D721Med (cell line): ENCODE measurements at regions not wholly inside any gene's neighbourhood (a gene's known extent, or its start where the extent isn't known, plus 50 kb on each side); places are given as distances from the start of the nearest gene placed in this dataset.

Experiments used
- DNase-seq: peaks from one replicate; pipeline ENCODE4 v3.0.0; 2011; ENCODE audit warnings: low spot score; ENCODE audit not compliant: insufficient read length
- FAIRE-seq: peaks from 2 replicates; lab custom pipeline; 2011; peaks lifted over from hg19 to GRCh38; lab: Jason Lieb, UNC
- TF ChIP-seq, protein P1 (sequence below): IDR thresholded peaks from 2 replicates; pipeline ENCODE4 v1.5.1; 2012; ENCODE audit warnings: mild to moderate bottlenecking, control low read depth; ENCODE audit not compliant: insufficient read depth; ENCODE audit errors: missing control alignments

DNA sequence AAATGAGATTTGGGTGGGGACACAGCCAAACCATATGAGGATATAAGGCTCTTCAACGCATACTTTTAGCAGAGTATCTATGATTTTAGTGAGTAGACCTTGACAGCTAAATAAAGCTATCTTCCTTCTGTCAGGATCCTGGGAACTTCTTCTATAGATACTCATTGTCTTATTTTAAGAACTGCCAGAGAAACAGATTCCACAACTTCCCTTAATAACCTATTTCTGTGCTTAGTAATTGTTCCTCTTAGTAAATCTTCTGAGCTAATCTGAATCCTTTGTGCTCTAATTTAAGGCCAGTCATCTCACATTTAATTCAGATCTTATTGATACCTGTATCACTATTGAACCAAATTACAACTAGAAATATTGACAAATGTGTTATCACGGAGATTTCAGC, 64.0 kb upstream of the CEP85L start:
- DNase-seq (no peak), FAIRE-seq (no peak)
- TF ChIP-seq, protein P1, sequence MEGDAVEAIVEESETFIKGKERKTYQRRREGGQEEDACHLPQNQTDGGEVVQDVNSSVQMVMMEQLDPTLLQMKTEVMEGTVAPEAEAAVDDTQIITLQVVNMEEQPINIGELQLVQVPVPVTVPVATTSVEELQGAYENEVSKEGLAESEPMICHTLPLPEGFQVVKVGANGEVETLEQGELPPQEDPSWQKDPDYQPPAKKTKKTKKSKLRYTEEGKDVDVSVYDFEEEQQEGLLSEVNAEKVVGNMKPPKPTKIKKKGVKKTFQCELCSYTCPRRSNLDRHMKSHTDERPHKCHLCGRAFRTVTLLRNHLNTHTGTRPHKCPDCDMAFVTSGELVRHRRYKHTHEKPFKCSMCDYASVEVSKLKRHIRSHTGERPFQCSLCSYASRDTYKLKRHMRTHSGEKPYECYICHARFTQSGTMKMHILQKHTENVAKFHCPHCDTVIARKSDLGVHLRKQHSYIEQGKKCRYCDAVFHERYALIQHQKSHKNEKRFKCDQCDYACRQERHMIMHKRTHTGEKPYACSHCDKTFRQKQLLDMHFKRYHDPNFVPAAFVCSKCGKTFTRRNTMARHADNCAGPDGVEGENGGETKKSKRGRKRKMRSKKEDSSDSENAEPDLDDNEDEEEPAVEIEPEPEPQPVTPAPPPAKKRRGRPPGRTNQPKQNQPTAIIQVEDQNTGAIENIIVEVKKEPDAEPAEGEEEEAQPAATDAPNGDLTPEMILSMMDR: no peak

GRCh38 chr6:118714756-118715155, 63.4 kb upstream of the CEP85L start:
- FAIRE-seq (no peak), DNase-seq (no peak)
- TF ChIP-seq, protein P1: no peak

DNA sequence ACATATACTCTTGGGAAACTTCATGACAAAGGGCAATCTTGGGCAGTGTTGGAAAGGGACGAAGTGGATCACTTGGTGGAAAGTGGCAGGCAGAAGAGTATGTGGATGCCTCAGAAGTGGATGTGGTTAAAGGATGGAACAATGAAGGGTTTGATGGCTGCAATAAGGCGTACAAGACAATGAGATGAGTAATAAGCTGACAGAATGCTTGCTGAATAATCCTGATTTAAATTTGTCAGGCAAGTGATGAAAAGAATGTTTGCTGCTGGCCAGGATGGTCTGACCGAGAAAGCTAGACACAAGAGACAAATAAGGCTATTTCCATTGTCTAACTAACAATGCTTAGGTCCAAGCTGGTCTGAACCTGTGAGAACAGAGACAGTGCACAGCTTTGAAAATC, 61.6 kb upstream of the CEP85L start:
- FAIRE-seq (no peak), DNase-seq (no peak)
- TF ChIP-seq, protein P1: no peak

- TF ChIP-seq, protein P1: no peak
- FAIRE-seq (no peak), DNase-seq (no peak)
These were observed 59.2 kb upstream of the CEP85L start for GRCh38 chr6:118710616-118711015.

DNA sequence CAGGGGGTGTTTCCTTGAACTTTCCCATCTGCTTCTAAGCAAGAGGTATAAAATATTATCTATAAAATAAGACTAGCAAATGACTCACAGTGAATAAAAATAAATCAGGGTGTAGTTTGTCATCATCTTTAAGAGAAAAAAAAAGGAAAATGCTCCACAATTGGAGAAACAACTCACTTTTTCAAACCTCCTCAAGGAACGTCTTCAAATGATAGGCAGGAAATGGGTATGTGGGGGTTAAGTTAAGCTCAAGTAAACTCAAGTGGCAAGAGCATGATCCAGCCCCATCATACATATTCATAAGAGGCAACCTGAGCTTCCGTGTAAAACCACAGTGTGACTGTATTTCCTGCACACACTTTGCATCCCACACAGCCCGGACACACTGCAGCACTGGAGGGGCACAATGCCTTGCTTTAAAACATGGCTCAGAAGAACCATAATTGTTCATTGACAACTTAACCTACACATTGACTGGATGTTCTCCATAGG, 58.5 kb upstream of the CEP85L start:
- DNase-seq: no peak
- FAIRE-seq: no peak
- TF ChIP-seq, protein P1: no peak

GRCh38 chr6:118708744-118709143, 57.4 kb upstream of the CEP85L start:
- TF ChIP-seq, protein P1: no peak
- DNase-seq: no peak
- no peak for FAIRE-seq

DNA sequence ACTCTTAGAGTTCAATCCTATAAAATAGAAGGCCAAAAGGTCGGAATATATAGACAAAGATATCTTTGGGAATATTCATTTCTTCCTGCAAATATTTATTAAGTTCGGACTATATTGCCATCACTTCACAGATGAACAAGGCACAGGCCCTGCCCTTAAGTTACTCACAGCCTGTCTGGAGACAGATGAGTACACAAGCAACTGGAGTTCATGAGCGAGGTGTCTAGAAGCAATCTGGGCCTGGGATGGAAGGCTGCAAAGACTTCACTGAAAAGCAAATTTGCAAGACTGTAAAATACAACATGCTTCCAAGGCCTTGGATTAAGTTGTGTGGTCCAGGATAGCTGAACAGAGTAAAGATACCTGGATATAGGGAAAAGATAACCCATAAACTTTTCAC, 56.7 kb upstream of the CEP85L start:
- TF ChIP-seq, protein P1: no peak
- DNase-seq (no peak), FAIRE-seq (no peak)
